ENCODE measurements at regions not wholly inside any gene's neighbourhood (a gene's known extent, or its start where the extent isn't known, plus 50 kb on each side); places are given as distances from the start of the nearest gene placed in this dataset.
"Not testable (repeated sequence)": the region's sequence is repeated elsewhere in the genome, so short reads cannot be mapped to it uniquely, and the experiment has no call there.

DNA sequence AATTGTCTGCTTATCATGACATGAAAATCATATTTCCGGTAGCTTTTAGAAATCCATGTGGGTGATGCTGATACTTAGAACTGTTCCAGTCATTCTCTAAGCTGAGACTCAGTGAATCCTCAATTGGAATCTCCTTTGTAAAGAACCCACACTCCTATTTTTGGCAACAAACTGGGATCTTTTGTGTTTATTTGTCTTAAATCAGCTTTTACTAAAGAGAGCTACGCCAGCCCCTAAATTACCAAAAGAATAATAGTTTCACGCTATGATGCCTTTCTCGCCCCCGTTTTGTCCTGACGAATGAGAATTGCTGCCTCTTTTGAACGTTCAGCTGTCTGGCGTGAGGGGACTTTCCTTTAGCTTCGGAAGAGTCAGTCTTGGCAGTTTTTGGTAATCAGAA is 195.9 kb downstream of the SHOX start (continued):
- TF ChIP-seq, protein P1, sequence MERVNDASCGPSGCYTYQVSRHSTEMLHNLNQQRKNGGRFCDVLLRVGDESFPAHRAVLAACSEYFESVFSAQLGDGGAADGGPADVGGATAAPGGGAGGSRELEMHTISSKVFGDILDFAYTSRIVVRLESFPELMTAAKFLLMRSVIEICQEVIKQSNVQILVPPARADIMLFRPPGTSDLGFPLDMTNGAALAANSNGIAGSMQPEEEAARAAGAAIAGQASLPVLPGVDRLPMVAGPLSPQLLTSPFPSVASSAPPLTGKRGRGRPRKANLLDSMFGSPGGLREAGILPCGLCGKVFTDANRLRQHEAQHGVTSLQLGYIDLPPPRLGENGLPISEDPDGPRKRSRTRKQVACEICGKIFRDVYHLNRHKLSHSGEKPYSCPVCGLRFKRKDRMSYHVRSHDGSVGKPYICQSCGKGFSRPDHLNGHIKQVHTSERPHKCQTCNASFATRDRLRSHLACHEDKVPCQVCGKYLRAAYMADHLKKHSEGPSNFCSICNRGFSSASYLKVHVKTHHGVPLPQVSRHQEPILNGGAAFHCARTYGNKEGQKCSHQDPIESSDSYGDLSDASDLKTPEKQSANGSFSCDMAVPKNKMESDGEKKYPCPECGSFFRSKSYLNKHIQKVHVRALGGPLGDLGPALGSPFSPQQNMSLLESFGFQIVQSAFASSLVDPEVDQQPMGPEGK (CRISPR knock-in tag; IDR thresholded peaks at IDR 0.05; ENCODE audit: borderline replicate concordance): no peak
- no peak for TF ChIP-seq CSDC2 (CRISPR knock-in tag; IDR thresholded peaks at IDR 0.05)
- no peak for TF ChIP-seq OSR1 (CRISPR knock-in tag; IDR thresholded peaks at IDR 0.05)
- TF ChIP-seq RARB (CRISPR knock-in tag; IDR thresholded peaks at IDR 0.05): no peak

DNA sequence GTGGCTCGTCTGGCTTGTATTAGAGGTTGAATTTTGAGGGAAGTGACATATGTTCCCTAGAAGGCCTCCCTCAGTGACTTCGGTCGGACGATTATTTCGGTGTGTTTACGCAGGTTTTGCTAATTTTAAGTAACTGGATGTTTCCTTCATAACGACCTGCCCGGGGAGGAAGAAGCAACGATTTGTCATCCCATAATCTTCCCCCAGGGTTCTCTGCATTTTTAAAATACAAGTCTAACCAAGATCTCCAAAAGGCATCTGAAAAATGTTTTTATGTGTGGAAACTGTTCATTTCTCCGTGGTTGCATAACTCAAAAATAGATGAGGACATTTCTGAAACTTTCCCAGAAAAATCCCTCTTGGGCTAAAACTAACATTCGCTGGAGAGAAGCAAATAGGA is 195.4 kb downstream of the SHOX start:
- no peak for ATAC-seq
- TF ChIP-seq ZNF70 (CRISPR knock-in tag; IDR thresholded peaks at IDR 0.05) (no peak), SNAI2 (CRISPR knock-in tag; IDR thresholded peaks at IDR 0.05) (no peak), ESRRG (CRISPR knock-in tag; IDR thresholded peaks at IDR 0.05) (no peak), ZNF565 (CRISPR knock-in tag; conservative IDR thresholded peaks at IDR 0.05; ENCODE audit: low read depth) (no peak)
- TF ChIP-seq, protein P2, sequence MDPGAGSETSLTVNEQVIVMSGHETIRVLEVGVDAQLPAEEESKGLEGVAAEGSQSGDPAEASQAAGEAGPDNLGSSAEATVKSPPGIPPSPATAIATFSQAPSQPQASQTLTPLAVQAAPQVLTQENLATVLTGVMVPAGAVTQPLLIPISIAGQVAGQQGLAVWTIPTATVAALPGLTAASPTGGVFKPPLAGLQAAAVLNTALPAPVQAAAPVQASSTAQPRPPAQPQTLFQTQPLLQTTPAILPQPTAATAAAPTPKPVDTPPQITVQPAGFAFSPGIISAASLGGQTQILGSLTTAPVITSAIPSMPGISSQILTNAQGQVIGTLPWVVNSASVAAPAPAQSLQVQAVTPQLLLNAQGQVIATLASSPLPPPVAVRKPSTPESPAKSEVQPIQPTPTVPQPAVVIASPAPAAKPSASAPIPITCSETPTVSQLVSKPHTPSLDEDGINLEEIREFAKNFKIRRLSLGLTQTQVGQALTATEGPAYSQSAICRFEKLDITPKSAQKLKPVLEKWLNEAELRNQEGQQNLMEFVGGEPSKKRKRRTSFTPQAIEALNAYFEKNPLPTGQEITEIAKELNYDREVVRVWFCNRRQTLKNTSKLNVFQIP (CRISPR knock-in tag; IDR thresholded peaks at IDR 0.05; ENCODE audit: borderline replicate concordance, low read depth): no peak
- TF ChIP-seq, protein P1 (CRISPR knock-in tag; IDR thresholded peaks at IDR 0.05; ENCODE audit: borderline replicate concordance): no peak
- TF ChIP-seq, protein P3, sequence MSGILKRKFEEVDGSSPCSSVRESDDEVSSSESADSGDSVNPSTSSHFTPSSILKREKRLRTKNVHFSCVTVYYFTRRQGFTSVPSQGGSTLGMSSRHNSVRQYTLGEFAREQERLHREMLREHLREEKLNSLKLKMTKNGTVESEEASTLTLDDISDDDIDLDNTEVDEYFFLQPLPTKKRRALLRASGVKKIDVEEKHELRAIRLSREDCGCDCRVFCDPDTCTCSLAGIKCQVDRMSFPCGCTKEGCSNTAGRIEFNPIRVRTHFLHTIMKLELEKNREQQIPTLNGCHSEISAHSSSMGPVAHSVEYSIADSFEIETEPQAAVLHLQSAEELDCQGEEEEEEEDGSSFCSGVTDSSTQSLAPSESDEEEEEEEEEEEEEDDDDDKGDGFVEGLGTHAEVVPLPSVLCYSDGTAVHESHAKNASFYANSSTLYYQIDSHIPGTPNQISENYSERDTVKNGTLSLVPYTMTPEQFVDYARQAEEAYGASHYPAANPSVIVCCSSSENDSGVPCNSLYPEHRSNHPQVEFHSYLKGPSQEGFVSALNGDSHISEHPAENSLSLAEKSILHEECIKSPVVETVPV (CRISPR knock-in tag; IDR thresholded peaks at IDR 0.05): no peak

DNA sequence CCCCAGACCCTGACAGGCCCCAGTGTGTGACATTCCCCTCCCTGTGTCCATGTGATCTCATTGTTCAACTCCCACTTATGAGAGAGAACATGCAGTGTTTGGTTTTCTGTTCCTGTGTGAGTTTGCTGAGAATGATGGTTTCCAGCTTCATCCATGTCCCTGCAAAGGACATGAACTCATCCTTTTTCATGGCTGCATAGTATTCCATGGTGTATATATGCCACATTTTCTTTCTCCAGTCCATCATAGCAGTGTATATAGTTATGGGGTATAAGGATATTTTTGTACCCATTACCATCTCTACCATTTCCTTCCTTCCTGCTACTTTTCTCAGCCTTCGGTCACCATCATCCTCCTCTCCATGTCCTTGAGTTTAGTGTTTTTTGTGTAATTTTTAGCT is 192.5 kb downstream of the SHOX start:
- not testable (repeated sequence) for ATAC-seq

DNA sequence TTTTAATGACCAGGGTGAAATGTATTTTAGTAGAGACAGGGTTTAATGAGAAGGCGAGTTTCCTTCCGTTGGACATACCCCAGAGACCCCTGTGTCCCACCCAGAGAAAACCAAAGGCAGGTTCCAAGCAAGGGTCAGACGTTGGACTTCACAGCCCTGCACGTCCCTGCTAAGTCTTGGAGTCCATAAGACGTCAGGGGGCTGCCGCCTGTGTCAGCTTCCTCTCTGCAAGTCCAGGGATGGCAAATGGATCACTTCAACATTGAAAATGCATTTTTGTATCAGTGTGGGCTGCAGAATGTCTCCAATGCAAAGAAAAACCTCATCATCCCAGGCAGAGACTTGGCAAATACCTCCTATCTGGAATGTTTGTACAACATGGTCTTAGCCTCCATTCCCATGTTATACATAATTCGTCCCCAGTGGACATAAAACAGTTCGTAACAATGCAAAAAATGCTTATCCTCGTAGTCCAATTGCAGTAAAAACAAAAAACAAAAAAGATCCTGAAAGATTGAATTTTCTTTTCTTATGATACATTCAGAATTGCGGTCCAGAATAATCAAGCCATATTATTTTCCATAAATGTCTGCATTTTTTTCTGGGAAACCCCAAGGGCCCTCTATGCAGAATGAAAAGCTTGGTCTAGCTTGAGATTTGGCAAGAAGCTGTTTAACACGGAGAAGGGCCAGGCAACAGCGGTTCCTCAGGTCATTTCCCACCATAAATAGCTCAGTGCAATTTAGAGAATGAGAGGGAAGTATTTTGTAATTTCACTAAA is 190.9 kb downstream of the SHOX start:
- no peak for ATAC-seq
- TF ChIP-seq RARB (CRISPR knock-in tag; IDR thresholded peaks at IDR 0.05): no peak
- TF ChIP-seq ZNF565 (CRISPR knock-in tag; conservative IDR thresholded peaks at IDR 0.05; ENCODE audit: low read depth): no peak
- no peak for TF ChIP-seq ZNF8 (CRISPR knock-in tag; IDR thresholded peaks at IDR 0.05)
- no peak for TF ChIP-seq TOX (CRISPR knock-in tag; IDR thresholded peaks at IDR 0.05; ENCODE audit: borderline replicate concordance)
- no peak for TF ChIP-seq ISL1 (CRISPR knock-in tag; IDR thresholded peaks at IDR 0.05)
- no peak for TF ChIP-seq ZNF70 (CRISPR knock-in tag; IDR thresholded peaks at IDR 0.05)
- TF ChIP-seq CSDC2 (CRISPR knock-in tag; IDR thresholded peaks at IDR 0.05): no peak
- no peak for TF ChIP-seq TCF4 (CRISPR knock-in tag; IDR thresholded peaks at IDR 0.05; ENCODE audit: borderline replicate concordance)
- no peak for TF ChIP-seq OSR1 (CRISPR knock-in tag; IDR thresholded peaks at IDR 0.05)
- no peak for TF ChIP-seq ARNTL (CRISPR knock-in tag; IDR thresholded peaks at IDR 0.05; ENCODE audit: borderline replicate concordance, low read depth)
- TF ChIP-seq ZC3H10 (CRISPR knock-in tag; IDR thresholded peaks at IDR 0.05): no peak
- TF ChIP-seq ZFP3 (CRISPR knock-in tag; IDR thresholded peaks at IDR 0.05): no peak
- TF ChIP-seq, protein P2 (CRISPR knock-in tag; IDR thresholded peaks at IDR 0.05; ENCODE audit: borderline replicate concordance, low read depth): no peak
- TF ChIP-seq, protein P4, sequence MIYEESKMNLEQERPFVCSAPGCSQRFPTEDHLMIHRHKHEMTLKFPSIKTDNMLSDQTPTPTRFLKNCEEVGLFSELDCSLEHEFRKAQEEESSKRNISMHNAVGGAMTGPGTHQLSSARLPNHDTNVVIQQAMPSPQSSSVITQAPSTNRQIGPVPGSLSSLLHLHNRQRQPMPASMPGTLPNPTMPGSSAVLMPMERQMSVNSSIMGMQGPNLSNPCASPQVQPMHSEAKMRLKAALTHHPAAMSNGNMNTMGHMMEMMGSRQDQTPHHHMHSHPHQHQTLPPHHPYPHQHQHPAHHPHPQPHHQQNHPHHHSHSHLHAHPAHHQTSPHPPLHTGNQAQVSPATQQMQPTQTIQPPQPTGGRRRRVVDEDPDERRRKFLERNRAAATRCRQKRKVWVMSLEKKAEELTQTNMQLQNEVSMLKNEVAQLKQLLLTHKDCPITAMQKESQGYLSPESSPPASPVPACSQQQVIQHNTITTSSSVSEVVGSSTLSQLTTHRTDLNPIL (CRISPR knock-in tag; IDR thresholded peaks at IDR 0.05; ENCODE audit: low read depth): no peak
- TF ChIP-seq ESRRG (CRISPR knock-in tag; IDR thresholded peaks at IDR 0.05): no peak
- TF ChIP-seq SNAI2 (CRISPR knock-in tag; IDR thresholded peaks at IDR 0.05): no peak
- TF ChIP-seq, protein P5, sequence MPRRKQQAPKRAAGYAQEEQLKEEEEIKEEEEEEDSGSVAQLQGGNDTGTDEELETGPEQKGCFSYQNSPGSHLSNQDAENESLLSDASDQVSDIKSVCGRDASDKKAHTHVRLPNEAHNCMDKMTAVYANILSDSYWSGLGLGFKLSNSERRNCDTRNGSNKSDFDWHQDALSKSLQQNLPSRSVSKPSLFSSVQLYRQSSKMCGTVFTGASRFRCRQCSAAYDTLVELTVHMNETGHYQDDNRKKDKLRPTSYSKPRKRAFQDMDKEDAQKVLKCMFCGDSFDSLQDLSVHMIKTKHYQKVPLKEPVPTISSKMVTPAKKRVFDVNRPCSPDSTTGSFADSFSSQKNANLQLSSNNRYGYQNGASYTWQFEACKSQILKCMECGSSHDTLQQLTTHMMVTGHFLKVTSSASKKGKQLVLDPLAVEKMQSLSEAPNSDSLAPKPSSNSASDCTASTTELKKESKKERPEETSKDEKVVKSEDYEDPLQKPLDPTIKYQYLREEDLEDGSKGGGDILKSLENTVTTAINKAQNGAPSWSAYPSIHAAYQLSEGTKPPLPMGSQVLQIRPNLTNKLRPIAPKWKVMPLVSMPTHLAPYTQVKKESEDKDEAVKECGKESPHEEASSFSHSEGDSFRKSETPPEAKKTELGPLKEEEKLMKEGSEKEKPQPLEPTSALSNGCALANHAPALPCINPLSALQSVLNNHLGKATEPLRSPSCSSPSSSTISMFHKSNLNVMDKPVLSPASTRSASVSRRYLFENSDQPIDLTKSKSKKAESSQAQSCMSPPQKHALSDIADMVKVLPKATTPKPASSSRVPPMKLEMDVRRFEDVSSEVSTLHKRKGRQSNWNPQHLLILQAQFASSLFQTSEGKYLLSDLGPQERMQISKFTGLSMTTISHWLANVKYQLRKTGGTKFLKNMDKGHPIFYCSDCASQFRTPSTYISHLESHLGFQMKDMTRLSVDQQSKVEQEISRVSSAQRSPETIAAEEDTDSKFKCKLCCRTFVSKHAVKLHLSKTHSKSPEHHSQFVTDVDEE (CRISPR knock-in tag; IDR thresholded peaks at IDR 0.05): no peak
- no peak for TF ChIP-seq BACH2 (CRISPR knock-in tag; IDR thresholded peaks at IDR 0.05; ENCODE audit: borderline replicate concordance)
- TF ChIP-seq, protein P3 (CRISPR knock-in tag; IDR thresholded peaks at IDR 0.05): no peak
